DND-41 (cell line): ENCODE measurements at regions not wholly inside any gene's neighbourhood (a gene's known extent, or its start where the extent isn't known, plus 50 kb on each side); places are given as distances from the start of the nearest gene placed in this dataset.

Experiments
- CTCF ChIP-seq: IDR thresholded peaks from 2 replicates; pipeline ENCODE4 v1.5.1; 2012; ENCODE audit warnings: borderline replicate concordance, low read length, moderate library complexity, mild to moderate bottlenecking; ENCODE audit not compliant: poor library complexity, severe bottlenecking; ENCODE audit errors: extremely low read depth
- EZH2 ChIP-seq: IDR thresholded peaks from 3 replicates; pipeline ENCODE4 v1.6.1; 2012; ENCODE audit warnings: borderline replicate concordance, low read depth, mild to moderate bottlenecking, moderate library complexity, low read length, inconsistent platforms; ENCODE audit not compliant: severe bottlenecking

- TF ChIP-seq CTCF (no peak), EZH2 (no peak)
Observed at GRCh38 chr13:62502588-62502987, 1086.9 kb upstream of the PCDH20 start.
